KBM-7 (cell line): ENCODE measurements at regions not wholly inside any gene's neighbourhood (a gene's known extent, or its start where the extent isn't known, plus 50 kb on each side); places are given as distances from the start of the nearest gene placed in this dataset.
"Not testable (repeated sequence)": the region's sequence is repeated elsewhere in the genome, so short reads cannot be mapped to it uniquely, and the experiment has no call there.

Experiments
- DNase-seq: peaks from one replicate; pipeline ENCODE4 v3.0.0-alpha.2; 2015
- in situ Hi-C: fragments of 300-500 bp; cut with MboI; formaldehyde crosslinking; loops from 2 replicates; pipeline ENCODE4 v1.14.3; 2020; ENCODE audit warnings: low sequenced_read_pairs, low pct_unique_long_range_greater_than_20kb, mixed read lengths

GRCh38 chr14:28157887-28158791 lies 608.4 kb upstream of the FOXG1 start:
- in situ Hi-C loops, result no loop called here
- no peak for DNase-seq

- in situ Hi-C loops, result no loop called here
- no peak for DNase-seq
Measured at GRCh38 chr14:28161040-28161439, 605.5 kb upstream of the FOXG1 start.

- in situ Hi-C loops, result no loop called here
- no peak for DNase-seq
Measured at GRCh38 chr14:28163233-28163632, 603.4 kb upstream of the FOXG1 start.

GRCh38 chr14:28163897-28164296 lies 602.7 kb upstream of the FOXG1 start:
- DNase-seq, result no peak
- in situ Hi-C loops, result no loop called here

GRCh38 chr14:28187902-28188830 lies 578.4 kb upstream of the FOXG1 start:
- DNase-seq, in situ Hi-C loops: not testable (repeated sequence)

- in situ Hi-C loops, result no loop called here
- no peak for DNase-seq
Measured at GRCh38 chr14:28196878-28197277, 569.7 kb upstream of the FOXG1 start.

- no peak for DNase-seq
- in situ Hi-C loops, result no loop called here
Measured at GRCh38 chr14:28220391-28220790, 546.2 kb upstream of the FOXG1 start.

- in situ Hi-C loops, result no loop called here
- DNase-seq, result no peak
Measured at GRCh38 chr14:28240909-28241308, 525.7 kb upstream of the FOXG1 start.

GRCh38 chr14:28242895-28243294 lies 523.7 kb upstream of the FOXG1 start:
- DNase-seq, result no peak
- in situ Hi-C loops, result no loop called here

- DNase-seq, result no peak
- in situ Hi-C loops, result no loop called here
Measured at GRCh38 chr14:28243600-28243999, 523.0 kb upstream of the FOXG1 start.

GRCh38 chr14:28245216-28245615 lies 521.4 kb upstream of the FOXG1 start:
- DNase-seq, result no peak
- in situ Hi-C loops, result no loop called here

- DNase-seq, result no peak
- in situ Hi-C loops, result no loop called here
Measured at GRCh38 chr14:28247491-28247890, 519.1 kb upstream of the FOXG1 start.

GRCh38 chr14:28252124-28252523 lies 514.5 kb upstream of the FOXG1 start:
- DNase-seq, in situ Hi-C loops: not testable (repeated sequence)

- in situ Hi-C loops, result no loop called here
Measured at GRCh38 chr14:28254768-28255167, 511.8 kb upstream of the FOXG1 start.

GRCh38 chr14:28264306-28264705 lies 502.3 kb upstream of the FOXG1 start:
- in situ Hi-C loops, result no loop called here
- DNase-seq, result no peak

More at GRCh38 chr14:28254768-28255167, 511.8 kb upstream of the FOXG1 start:
- DNase-seq, result no peak

GRCh38 chr14:28272270-28272669 lies 494.3 kb upstream of the FOXG1 start:
- no peak for DNase-seq
- in situ Hi-C loops, result no loop called here

- DNase-seq, result no peak
- in situ Hi-C loops, result no loop called here
Measured at GRCh38 chr14:28280530-28280929, 486.1 kb upstream of the FOXG1 start.

GRCh38 chr14:28280997-28281598 lies 485.5 kb upstream of the FOXG1 start:
- in situ Hi-C loops, result no loop called here

GRCh38 chr14:28284546-28285300 lies 481.9 kb upstream of the FOXG1 start:
- no peak for DNase-seq
- in situ Hi-C loops, result no loop called here

More at GRCh38 chr14:28280997-28281598, 485.5 kb upstream of the FOXG1 start:
- DNase-seq, result no peak
